ENCODE measurements at regions not wholly inside any gene's neighbourhood (a gene's known extent, or its start where the extent isn't known, plus 50 kb on each side); places are given as distances from the start of the nearest gene placed in this dataset.

- no peak overlapping the region for H3K27ac Mint-ChIP-seq
- intact Hi-C loops (cut with micrococcal nuclease), result no loop called here
- H3K4me1 Mint-ChIP-seq (ENCODE audit: low read depth), result no peaks in the 10 kb centered on the region
- no peak overlapping the region for H3K4me3 Mint-ChIP-seq
- CTCF ChIA-PET, result interaction anchor here (0.6 kb wide), 1 partner anchor 273 kb away, joined by 3 read pairs; no protein-coding TSS in a partner anchor
- H3K9me3 Mint-ChIP-seq, result peaks cover 11% of the 10 kb centered on the region
- no peak for DNase-seq
- peaks cover 3% of the 10 kb centered on the region for H3K27me3 Mint-ChIP-seq (ENCODE audit: low read depth)
- no peaks in the 10 kb centered on the region for H3K36me3 Mint-ChIP-seq (ENCODE audit: low read depth)
Observed at GRCh38 chr6:100134297-100134696, 140.3 kb upstream of the MCHR2 start.

GRCh38 chr6:100132005-100132404 lies 138.0 kb upstream of the MCHR2 start:
- H3K4me1 Mint-ChIP-seq (ENCODE audit: low read depth), result no peaks in the 10 kb centered on the region
- H3K27ac Mint-ChIP-seq, result no peak overlapping the region
- H3K36me3 Mint-ChIP-seq (ENCODE audit: low read depth), result no peaks in the 10 kb centered on the region
- intact Hi-C loops (cut with micrococcal nuclease), result no loop called here
- DNase-seq, result no peak
- CTCF ChIA-PET, result no interaction called here
- peaks cover 3% of the 10 kb centered on the region for H3K27me3 Mint-ChIP-seq (ENCODE audit: low read depth)
- no peak overlapping the region for H3K4me3 Mint-ChIP-seq
- H3K9me3 Mint-ChIP-seq, result peaks cover 11% of the 10 kb centered on the region

- H3K4me1 Mint-ChIP-seq (ENCODE audit: low read depth), result no peaks in the 10 kb centered on the region
Observed at GRCh38 chr6:100130630-100131029, 136.6 kb upstream of the MCHR2 start.

GRCh38 chr6:100126790-100127484 lies 132.9 kb upstream of the MCHR2 start:
- no peaks in the 10 kb centered on the region for H3K36me3 Mint-ChIP-seq (ENCODE audit: low read depth)
- H3K9me3 Mint-ChIP-seq, result peaks cover 10% of the 10 kb centered on the region
- DNase-seq, result no peak
- CTCF ChIA-PET, result no interaction called here
- intact Hi-C loops (cut with micrococcal nuclease), result no loop called here
- H3K4me3 Mint-ChIP-seq, result no peak overlapping the region
- no peaks in the 10 kb centered on the region for H3K4me1 Mint-ChIP-seq (ENCODE audit: low read depth)
- H3K27me3 Mint-ChIP-seq (ENCODE audit: low read depth), result peaks cover 5% of the 10 kb centered on the region
- no peak overlapping the region for H3K27ac Mint-ChIP-seq

More at GRCh38 chr6:100130630-100131029, 136.6 kb upstream of the MCHR2 start:
- H3K27ac Mint-ChIP-seq, result no peak overlapping the region
- DNase-seq, result no peak
- peaks cover 3% of the 10 kb centered on the region for H3K27me3 Mint-ChIP-seq (ENCODE audit: low read depth)
- CTCF ChIA-PET, result no interaction called here
- intact Hi-C loops (cut with micrococcal nuclease), result no loop called here
- no peaks in the 10 kb centered on the region for H3K36me3 Mint-ChIP-seq (ENCODE audit: low read depth)
- peaks cover 11% of the 10 kb centered on the region for H3K9me3 Mint-ChIP-seq
- no peak overlapping the region for H3K4me3 Mint-ChIP-seq

- Mint-ChIP-seq H3K36me3 (ENCODE audit: low read depth) (no peaks in the 10 kb centered on the region), H3K4me1 (ENCODE audit: low read depth) (no peaks in the 10 kb centered on the region), H3K9me3 (no peaks in the 10 kb centered on the region), H3K27ac (no peak overlapping the region), H3K4me3 (no peak overlapping the region), H3K27me3 (ENCODE audit: low read depth) (peaks cover 5% of the 10 kb centered on the region)
- CTCF ChIA-PET, result interaction anchor here (0.6 kb wide), 1 partner anchor 740 kb away, joined by 4 read pairs; no protein-coding TSS in a partner anchor
- no peak for DNase-seq
- intact Hi-C loops (cut with micrococcal nuclease), result no loop called here
Observed at GRCh38 chr6:100121854-100122609, 128.0 kb upstream of the MCHR2 start.

GRCh38 chr6:100119261-100119660 lies 125.2 kb upstream of the MCHR2 start:
- intact Hi-C loops (cut with micrococcal nuclease), result loop anchor here (5.0 kb wide), 1 partner anchor 603 kb away; no protein-coding TSS in a partner anchor
- Mint-ChIP-seq H3K9me3 (no peaks in the 10 kb centered on the region), H3K4me3 (no peak overlapping the region), H3K4me1 (ENCODE audit: low read depth) (no peaks in the 10 kb centered on the region), H3K27me3 (ENCODE audit: low read depth) (peaks cover 12% of the 10 kb centered on the region), H3K27ac (no peak overlapping the region), H3K36me3 (ENCODE audit: low read depth) (no peaks in the 10 kb centered on the region)
- CTCF ChIA-PET, result no interaction called here
- DNase-seq, result no peak

- CTCF ChIA-PET, result no interaction called here
- H3K4me3 Mint-ChIP-seq, result no peak overlapping the region
- peaks cover 9% of the 10 kb centered on the region for H3K27me3 Mint-ChIP-seq (ENCODE audit: low read depth)
- H3K4me1 Mint-ChIP-seq (ENCODE audit: low read depth), result no peaks in the 10 kb centered on the region
- DNase-seq, result no peak
- no peak overlapping the region for H3K27ac Mint-ChIP-seq
- no peaks in the 10 kb centered on the region for H3K9me3 Mint-ChIP-seq
- no peaks in the 10 kb centered on the region for H3K36me3 Mint-ChIP-seq (ENCODE audit: low read depth)
- intact Hi-C loops (cut with micrococcal nuclease), result loop anchor here (5.0 kb wide), 1 partner anchor 604 kb away; no protein-coding TSS in a partner anchor
Observed at GRCh38 chr6:100118301-100118700, 124.3 kb upstream of the MCHR2 start.

GRCh38 chr6:100117680-100118079 lies 123.7 kb upstream of the MCHR2 start:
- CTCF ChIA-PET, result interaction anchor here (1.3 kb wide), 1 partner anchor 55 kb away, joined by 3 read pairs; no protein-coding TSS in a partner anchor
- no peak for DNase-seq
- no peaks in the 10 kb centered on the region for H3K36me3 Mint-ChIP-seq (ENCODE audit: low read depth)
- intact Hi-C loops (cut with micrococcal nuclease), result loop anchor here (2.0 to 5.0 kb wide), 3 partner anchors 539 to 605 kb away; no protein-coding TSS in a partner anchor
- no peak overlapping the region for H3K27ac Mint-ChIP-seq
- H3K4me1 Mint-ChIP-seq (ENCODE audit: low read depth), result no peaks in the 10 kb centered on the region
- H3K9me3 Mint-ChIP-seq, result no peaks in the 10 kb centered on the region
- H3K4me3 Mint-ChIP-seq, result no peak overlapping the region
- H3K27me3 Mint-ChIP-seq (ENCODE audit: low read depth), result peaks cover 9% of the 10 kb centered on the region

- H3K27me3 Mint-ChIP-seq (ENCODE audit: low read depth), result peaks cover 9% of the 10 kb centered on the region
- CTCF ChIA-PET, result interaction anchor here (0.8 to 1.3 kb wide), 3 partner anchors 15 to 544 kb away, joined by 3 to 4 read pairs (median 3); no protein-coding TSS in a partner anchor
- intact Hi-C loops (cut with micrococcal nuclease), result loop anchor here (1.0 to 5.0 kb wide), 4 partner anchors 363 to 606 kb away; no protein-coding TSS in a partner anchor
Observed at GRCh38 chr6:100116411-100117194, 122.6 kb upstream of the MCHR2 start.

GRCh38 chr6:100115407-100116101 lies 121.5 kb upstream of the MCHR2 start:
- CTCF ChIA-PET, result interaction anchor here (0.6 to 1.9 kb wide), 3 partner anchors 14 to 862 kb away, joined by 4 to 5 read pairs (median 4); no protein-coding TSS in a partner anchor
- Mint-ChIP-seq H3K36me3 (ENCODE audit: low read depth) (no peaks in the 10 kb centered on the region), H3K27me3 (ENCODE audit: low read depth) (peaks cover 11% of the 10 kb centered on the region)

More at GRCh38 chr6:100116411-100117194, 122.6 kb upstream of the MCHR2 start:
- no peaks in the 10 kb centered on the region for H3K9me3 Mint-ChIP-seq
- peak; percentile 42 for DNase-seq
- H3K4me1 Mint-ChIP-seq (ENCODE audit: low read depth), result no peaks in the 10 kb centered on the region
- H3K4me3 Mint-ChIP-seq, result no peak overlapping the region
- H3K36me3 Mint-ChIP-seq (ENCODE audit: low read depth), result no peaks in the 10 kb centered on the region
- no peak overlapping the region for H3K27ac Mint-ChIP-seq

GRCh38 chr6:100112855-100113508 lies 119.0 kb upstream of the MCHR2 start:
- H3K27me3 Mint-ChIP-seq (ENCODE audit: low read depth), result peaks cover 14% of the 10 kb centered on the region
- intact Hi-C loops (cut with micrococcal nuclease), result no loop called here
- H3K4me3 Mint-ChIP-seq, result no peak overlapping the region
- no peaks in the 10 kb centered on the region for H3K9me3 Mint-ChIP-seq
- no peaks in the 10 kb centered on the region for H3K36me3 Mint-ChIP-seq (ENCODE audit: low read depth)
- no peak for DNase-seq
- H3K4me1 Mint-ChIP-seq (ENCODE audit: low read depth), result no peaks in the 10 kb centered on the region
- CTCF ChIA-PET, result no interaction called here
- no peak overlapping the region for H3K27ac Mint-ChIP-seq

More at GRCh38 chr6:100115407-100116101, 121.5 kb upstream of the MCHR2 start:
- Mint-ChIP-seq H3K27ac (no peak overlapping the region), H3K4me1 (ENCODE audit: low read depth) (no peaks in the 10 kb centered on the region), H3K4me3 (no peak overlapping the region), H3K9me3 (no peaks in the 10 kb centered on the region)
- intact Hi-C loops (cut with micrococcal nuclease), result loop anchor here (1.0 to 5.0 kb wide), 4 partner anchors 364 to 607 kb away; no protein-coding TSS in a partner anchor
- DNase-seq, result no peak

Measured in activated naive CD4-positive, alpha-beta T cell treated with anti-CD3 and anti-CD28 coated beads for 36 hours (primary cell).